Large intestine (tissue), 3 donors: ENCODE measurements at regions not wholly inside any gene's neighbourhood (a gene's known extent, or its start where the extent isn't known, plus 50 kb on each side); places are given as distances from the start of the nearest gene placed in this dataset.

Experiments used
- DNase-seq, 2 donors: peaks; one replicate each; pipeline versions ENCODE4 v3.0.0 to v3.0.0-alpha.2; 2013
- H3K27ac ChIP-seq: one replicate; pipeline ENCODE4 v1.5.1; 2013; ENCODE audit warnings: low read length
- H3K27me3 ChIP-seq: 2 replicates; pipeline ENCODE4 v1.6.1; 2013; ENCODE audit warnings: low read length; ENCODE audit not compliant: control insufficient read depth, insufficient read depth
- H3K36me3 ChIP-seq: 2 replicates; pipeline ENCODE4 v1.6.1; 2013; ENCODE audit warnings: low read length; ENCODE audit not compliant: control insufficient read depth, insufficient read depth
- H3K4me1 ChIP-seq: one replicate; pipeline ENCODE4 v1.6.1; 2013; ENCODE audit warnings: low read length; ENCODE audit not compliant: control insufficient read depth, insufficient read depth
- H3K4me3 ChIP-seq: one replicate; pipeline ENCODE4 v1.5.1; 2013; ENCODE audit warnings: low read length
- H3K9me3 ChIP-seq: one replicate; pipeline ENCODE4 v1.6.1; 2013; ENCODE audit warnings: mild to moderate bottlenecking, low read depth, low read length, moderate library complexity; ENCODE audit not compliant: control insufficient read depth
- WGBS: methylation state at CpG from one replicate; pipeline ENCODE4 v1.1.5; 2013; ENCODE audit warnings: low lambda C conversion rate; ENCODE audit not compliant: insufficient coverage; 5-methylcytosine and 5-hydroxymethylcytosine counted together

DNA sequence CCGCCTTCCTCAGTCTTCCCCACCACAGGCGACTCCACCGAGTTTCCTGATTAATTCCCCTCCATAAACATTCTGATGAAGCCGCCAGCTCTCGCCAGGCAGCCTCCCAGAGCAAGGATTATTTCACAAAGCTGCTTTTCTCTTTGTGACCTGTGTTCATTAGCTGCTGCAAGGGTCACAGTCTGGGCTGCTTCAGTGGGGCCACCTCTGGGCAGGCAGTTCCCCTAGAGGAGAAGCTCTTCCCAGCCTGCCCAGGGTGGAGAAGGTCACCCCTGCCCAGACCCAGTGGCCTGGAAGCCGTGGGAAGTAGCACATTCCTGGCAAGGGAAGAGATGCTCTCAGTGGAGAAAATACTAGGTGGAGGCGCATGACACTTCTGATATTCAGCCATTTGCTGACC, 58.4 kb upstream of the RAPGEF1 start:
- WGBS, result no CpG with 5 or more reads among the region's 7 CpGs
- no peak for DNase-seq
- H3K4me3 ChIP-seq, result no peak overlapping the region
- H3K36me3 ChIP-seq, result no peaks in the 10 kb centered on the region
- H3K27me3 ChIP-seq, result no peaks in the 10 kb centered on the region
- H3K4me1 ChIP-seq, result no peaks in the 10 kb centered on the region
- H3K27ac ChIP-seq, result no peak overlapping the region
- no peaks in the 10 kb centered on the region for H3K9me3 ChIP-seq

DNA sequence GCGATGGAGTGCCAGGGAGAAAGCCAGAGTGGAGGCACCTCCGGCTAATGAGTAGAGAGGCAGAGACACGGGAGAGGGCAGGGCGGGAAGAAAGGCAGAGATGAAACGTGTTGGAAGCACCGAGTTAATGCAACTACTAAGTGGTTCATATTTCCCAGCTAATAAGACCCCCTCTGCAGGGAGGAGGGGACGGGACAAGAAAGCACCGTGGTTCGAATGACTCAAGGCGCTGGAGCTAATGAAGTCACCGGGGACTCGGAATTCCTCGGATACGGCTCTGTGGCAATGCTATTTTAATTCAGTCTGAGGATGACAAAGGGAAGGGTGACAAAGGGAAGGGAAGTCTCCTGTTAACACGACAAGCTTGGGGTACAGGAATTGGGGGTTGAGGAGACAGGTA, 54.5 kb upstream of the RAPGEF1 start:
- 81% methylated on average over 3 of the region's 15 CpGs for WGBS
- Histone ChIP-seq H3K27me3 (no peaks in the 10 kb centered on the region), H3K4me1 (no peaks in the 10 kb centered on the region), H3K9me3 (no peaks in the 10 kb centered on the region), H3K4me3 (no peak overlapping the region), H3K36me3 (no peaks in the 10 kb centered on the region), H3K27ac (no peak overlapping the region)
- DNase-seq, result no peak

DNA sequence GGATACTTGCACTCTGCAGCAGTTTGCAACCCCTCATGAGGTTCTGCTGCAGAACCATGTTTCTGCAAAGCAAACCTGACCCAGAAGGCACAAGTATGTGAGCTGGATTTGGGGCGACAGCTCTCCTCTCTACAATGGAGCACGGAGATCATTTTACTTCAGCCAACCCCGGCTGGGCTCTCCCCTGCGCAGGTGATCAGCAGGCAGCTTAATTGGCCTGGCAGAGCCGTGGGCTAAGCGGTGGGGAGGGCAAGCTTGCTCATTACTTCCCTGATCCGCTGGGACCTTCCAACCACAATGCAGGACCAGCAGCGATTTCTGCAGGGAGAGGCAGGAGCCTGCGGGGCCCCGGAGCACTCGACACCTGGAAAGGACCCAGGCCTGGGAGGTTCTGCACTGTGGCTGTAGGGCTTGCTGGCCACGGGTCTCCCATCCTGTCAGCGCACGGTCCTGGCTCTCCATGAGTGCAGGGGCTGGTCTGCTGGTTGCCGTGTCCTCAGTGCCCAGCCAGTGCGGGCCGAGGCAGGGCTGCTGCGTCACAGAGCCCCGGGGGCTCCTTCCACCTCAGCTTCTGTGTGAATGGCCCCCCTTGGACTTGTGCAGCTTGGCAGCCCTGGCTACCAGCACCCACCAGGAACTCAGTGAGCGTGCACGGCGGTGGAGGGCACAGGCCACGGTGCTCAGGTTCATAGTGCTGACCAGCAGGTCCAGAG, 51.8 kb upstream of the RAPGEF1 start:
- Histone ChIP-seq H3K4me1 (no peaks in the 10 kb centered on the region), H3K36me3 (no peaks in the 10 kb centered on the region), H3K27me3 (peaks cover 6% of the 10 kb centered on the region), H3K27ac (no peak overlapping the region), H3K9me3 (no peaks in the 10 kb centered on the region), H3K4me3 (no peak overlapping the region)
- no CpG with 5 or more reads among the region's 23 CpGs for WGBS
- DNase-seq, result no peak
